ENCODE measurements at regions not wholly inside any gene's neighbourhood (a gene's known extent, or its start where the extent isn't known, plus 50 kb on each side); places are given as distances from the start of the nearest gene placed in this dataset.

DNA sequence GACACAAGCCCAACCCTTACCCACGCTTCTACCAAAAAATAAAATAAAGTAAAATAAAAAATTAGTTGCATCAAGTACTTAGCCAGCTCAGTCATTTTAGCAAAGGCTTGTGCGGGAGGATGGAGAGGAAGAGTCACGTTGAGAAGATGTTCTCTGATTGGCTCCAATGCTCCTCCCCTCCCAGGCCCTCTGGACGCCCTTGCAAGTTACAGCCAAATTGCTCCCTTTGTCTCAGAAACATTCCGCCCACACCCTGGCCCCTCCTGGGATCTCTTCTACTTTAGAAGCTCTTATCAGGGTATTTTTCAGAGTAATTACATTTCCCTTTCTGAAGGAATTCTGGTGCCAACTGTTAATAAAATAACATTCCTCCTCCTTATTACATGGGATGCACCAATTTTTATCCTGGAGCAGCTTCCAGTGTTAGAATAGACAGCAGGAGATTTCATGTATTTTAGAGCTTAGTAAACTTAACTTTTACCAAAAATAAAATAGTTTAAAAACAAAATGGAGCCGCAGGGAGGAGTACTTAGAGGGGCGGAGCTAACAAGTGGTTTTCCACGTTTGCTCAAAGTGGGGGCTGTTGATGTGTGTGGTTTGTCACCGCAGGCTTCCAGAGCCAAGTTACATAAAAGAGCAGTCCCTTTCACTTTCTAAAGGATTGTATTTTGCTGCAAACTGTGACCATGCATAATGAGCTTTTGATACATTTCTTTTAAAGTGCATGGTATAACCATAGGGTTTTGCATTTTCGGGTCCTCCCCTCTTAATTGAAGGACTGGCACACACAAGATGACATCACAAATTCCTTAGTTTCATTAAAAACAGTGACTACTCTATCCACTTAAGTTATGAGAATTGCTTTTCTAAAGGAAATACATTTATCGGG is 71.7 kb upstream of the RAP1B start (continued):
- TF ChIP-seq, protein P1, sequence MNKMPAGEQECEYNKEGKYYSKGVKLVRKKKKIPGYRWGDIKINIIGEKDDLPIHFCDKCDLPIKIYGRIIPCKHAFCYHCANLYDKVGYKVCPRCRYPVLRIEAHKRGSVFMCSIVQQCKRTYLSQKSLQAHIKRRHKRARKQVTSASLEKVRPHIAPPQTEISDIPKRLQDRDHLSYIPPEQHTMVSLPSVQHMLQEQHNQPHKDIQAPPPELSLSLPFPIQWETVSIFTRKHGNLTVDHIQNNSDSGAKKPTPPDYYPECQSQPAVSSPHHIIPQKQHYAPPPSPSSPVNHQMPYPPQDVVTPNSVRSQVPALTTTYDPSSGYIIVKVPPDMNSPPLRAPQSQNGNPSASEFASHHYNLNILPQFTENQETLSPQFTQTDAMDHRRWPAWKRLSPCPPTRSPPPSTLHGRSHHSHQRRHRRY (tag by site-specific recombination; IDR thresholded peaks at IDR 0.05): no peak
- TF ChIP-seq ZNF558 (tag by site-specific recombination; IDR thresholded peaks at IDR 0.05) (no peak), ZNF626 (tag by site-specific recombination; IDR thresholded peaks at IDR 0.05) (no peak), ZNF768 (tag by site-specific recombination; IDR thresholded peaks at IDR 0.05) (no peak), ZNF202 (tag by site-specific recombination; IDR thresholded peaks at IDR 0.05; ENCODE audit: borderline replicate concordance) (no peak), KLF8 (tag by site-specific recombination; IDR thresholded peaks at IDR 0.05) (no peak), ZFP69B (tag by site-specific recombination; IDR thresholded peaks at IDR 0.05) (no peak), ZNF37A (tag by site-specific recombination; IDR thresholded peaks at IDR 0.05) (no peak), ZFHX2 (tag by site-specific recombination; conservative IDR thresholded peaks at IDR 0.05) (peak; percentile 74), ZNF366 (tag by site-specific recombination; conservative IDR thresholded peaks at IDR 0.05) (0 out of 2 replicates have a peak, but pooled peaks have one; percentile 14), ZSCAN30 (tag by site-specific recombination; IDR thresholded peaks at IDR 0.05) (no peak), ZNF157 (tag by site-specific recombination; IDR thresholded peaks at IDR 0.05) (no peak), ZNF311 (tag by site-specific recombination; IDR thresholded peaks at IDR 0.05; ENCODE audit: borderline replicate concordance) (no peak), ZNF514 (tag by site-specific recombination; IDR thresholded peaks at IDR 0.05) (no peak), SCRT1 (tag by site-specific recombination; IDR thresholded peaks at IDR 0.05; ENCODE audit: borderline replicate concordance) (0 out of 2 replicates have a peak, but pooled peaks have one; percentile 38), MEIS1 (CRISPR knock-in tag; IDR thresholded peaks at IDR 0.05; ENCODE audit: borderline replicate concordance) (no peak), TCF7L2 (IDR thresholded peaks at IDR 0.05; ENCODE audit: borderline replicate concordance, low read depth, low read length) (no peak), ZBTB20 (tag by site-specific recombination; IDR thresholded peaks at IDR 0.05) (no peak), YY2 (tag by site-specific recombination; IDR thresholded peaks at IDR 0.05) (no peak), ZNF394 (tag by site-specific recombination; IDR thresholded peaks at IDR 0.05; ENCODE audit: borderline replicate concordance) (no peak), ZNF707 (tag by site-specific recombination; IDR thresholded peaks at IDR 0.05) (no peak), ZNF223 (tag by site-specific recombination; IDR thresholded peaks at IDR 0.05) (no peak), ZNF169 (tag by site-specific recombination; IDR thresholded peaks at IDR 0.05) (no peak), KLF16 (tag by site-specific recombination; IDR thresholded peaks at IDR 0.05) (no peak), ZNF175 (tag by site-specific recombination; IDR thresholded peaks at IDR 0.05) (no peak), ZNF132 (tag by site-specific recombination; IDR thresholded peaks at IDR 0.05; ENCODE audit: borderline replicate concordance) (no peak), ZFP3 (tag by site-specific recombination; IDR thresholded peaks at IDR 0.05; ENCODE audit: low read depth) (no peak)
- TF ChIP-seq, protein P2, sequence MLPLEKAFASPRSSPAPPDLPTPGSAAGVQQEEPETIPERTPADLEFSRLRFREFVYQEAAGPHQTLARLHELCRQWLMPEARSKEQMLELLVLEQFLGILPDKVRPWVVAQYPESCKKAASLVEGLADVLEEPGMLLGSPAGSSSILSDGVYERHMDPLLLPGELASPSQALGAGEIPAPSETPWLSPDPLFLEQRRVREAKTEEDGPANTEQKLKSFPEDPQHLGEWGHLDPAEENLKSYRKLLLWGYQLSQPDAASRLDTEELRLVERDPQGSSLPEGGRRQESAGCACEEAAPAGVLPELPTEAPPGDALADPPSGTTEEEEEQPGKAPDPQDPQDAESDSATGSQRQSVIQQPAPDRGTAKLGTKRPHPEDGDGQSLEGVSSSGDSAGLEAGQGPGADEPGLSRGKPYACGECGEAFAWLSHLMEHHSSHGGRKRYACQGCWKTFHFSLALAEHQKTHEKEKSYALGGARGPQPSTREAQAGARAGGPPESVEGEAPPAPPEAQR (tag by site-specific recombination; IDR thresholded peaks at IDR 0.05): no peak
- TF ChIP-seq, protein P3, sequence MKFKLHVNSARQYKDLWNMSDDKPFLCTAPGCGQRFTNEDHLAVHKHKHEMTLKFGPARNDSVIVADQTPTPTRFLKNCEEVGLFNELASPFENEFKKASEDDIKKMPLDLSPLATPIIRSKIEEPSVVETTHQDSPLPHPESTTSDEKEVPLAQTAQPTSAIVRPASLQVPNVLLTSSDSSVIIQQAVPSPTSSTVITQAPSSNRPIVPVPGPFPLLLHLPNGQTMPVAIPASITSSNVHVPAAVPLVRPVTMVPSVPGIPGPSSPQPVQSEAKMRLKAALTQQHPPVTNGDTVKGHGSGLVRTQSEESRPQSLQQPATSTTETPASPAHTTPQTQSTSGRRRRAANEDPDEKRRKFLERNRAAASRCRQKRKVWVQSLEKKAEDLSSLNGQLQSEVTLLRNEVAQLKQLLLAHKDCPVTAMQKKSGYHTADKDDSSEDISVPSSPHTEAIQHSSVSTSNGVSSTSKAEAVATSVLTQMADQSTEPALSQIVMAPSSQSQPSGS (tag by site-specific recombination; IDR thresholded peaks at IDR 0.05; ENCODE audit: low read depth): no peak
- TF ChIP-seq, protein P4, sequence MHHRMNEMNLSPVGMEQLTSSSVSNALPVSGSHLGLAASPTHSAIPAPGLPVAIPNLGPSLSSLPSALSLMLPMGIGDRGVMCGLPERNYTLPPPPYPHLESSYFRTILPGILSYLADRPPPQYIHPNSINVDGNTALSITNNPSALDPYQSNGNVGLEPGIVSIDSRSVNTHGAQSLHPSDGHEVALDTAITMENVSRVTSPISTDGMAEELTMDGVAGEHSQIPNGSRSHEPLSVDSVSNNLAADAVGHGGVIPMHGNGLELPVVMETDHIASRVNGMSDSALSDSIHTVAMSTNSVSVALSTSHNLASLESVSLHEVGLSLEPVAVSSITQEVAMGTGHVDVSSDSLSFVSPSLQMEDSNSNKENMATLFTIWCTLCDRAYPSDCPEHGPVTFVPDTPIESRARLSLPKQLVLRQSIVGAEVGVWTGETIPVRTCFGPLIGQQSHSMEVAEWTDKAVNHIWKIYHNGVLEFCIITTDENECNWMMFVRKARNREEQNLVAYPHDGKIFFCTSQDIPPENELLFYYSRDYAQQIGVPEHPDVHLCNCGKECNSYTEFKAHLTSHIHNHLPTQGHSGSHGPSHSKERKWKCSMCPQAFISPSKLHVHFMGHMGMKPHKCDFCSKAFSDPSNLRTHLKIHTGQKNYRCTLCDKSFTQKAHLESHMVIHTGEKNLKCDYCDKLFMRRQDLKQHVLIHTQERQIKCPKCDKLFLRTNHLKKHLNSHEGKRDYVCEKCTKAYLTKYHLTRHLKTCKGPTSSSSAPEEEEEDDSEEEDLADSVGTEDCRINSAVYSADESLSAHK (tag by site-specific recombination; IDR thresholded peaks at IDR 0.05): no peak
- TF ChIP-seq, protein P5, sequence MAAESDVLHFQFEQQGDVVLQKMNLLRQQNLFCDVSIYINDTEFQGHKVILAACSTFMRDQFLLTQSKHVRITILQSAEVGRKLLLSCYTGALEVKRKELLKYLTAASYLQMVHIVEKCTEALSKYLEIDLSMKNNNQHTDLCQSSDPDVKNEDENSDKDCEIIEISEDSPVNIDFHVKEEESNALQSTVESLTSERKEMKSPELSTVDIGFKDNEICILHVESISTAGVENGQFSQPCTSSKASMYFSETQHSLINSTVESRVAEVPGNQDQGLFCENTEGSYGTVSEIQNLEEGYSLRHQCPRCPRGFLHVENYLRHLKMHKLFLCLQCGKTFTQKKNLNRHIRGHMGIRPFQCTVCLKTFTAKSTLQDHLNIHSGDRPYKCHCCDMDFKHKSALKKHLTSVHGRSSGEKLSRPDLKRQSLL (tag by site-specific recombination; IDR thresholded peaks at IDR 0.05): no peak
- TF ChIP-seq, protein P6, sequence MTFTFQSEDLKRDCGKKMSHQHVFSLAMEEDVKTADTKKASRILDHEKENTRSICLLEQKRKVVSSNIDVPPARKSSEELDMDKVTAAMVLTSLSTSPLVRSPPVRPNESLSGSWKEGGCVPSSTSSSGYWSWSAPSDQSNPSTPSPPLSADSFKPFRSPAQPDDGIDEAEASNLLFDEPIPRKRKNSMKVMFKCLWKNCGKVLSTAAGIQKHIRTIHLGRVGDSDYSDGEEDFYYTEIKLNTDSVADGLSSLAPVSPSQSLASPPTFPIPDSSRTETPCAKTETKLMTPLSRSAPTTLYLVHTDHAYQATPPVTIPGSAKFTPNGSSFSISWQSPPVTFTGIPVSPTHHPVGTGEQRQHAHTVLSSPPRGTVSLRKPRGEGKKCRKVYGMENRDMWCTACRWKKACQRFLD (tag by site-specific recombination; IDR thresholded peaks at IDR 0.05): no peak

All from HEK293 (cell line).